ENCODE measurements at regions not wholly inside any gene's neighbourhood (a gene's known extent, or its start where the extent isn't known, plus 50 kb on each side); places are given as distances from the start of the nearest gene placed in this dataset.

DNA sequence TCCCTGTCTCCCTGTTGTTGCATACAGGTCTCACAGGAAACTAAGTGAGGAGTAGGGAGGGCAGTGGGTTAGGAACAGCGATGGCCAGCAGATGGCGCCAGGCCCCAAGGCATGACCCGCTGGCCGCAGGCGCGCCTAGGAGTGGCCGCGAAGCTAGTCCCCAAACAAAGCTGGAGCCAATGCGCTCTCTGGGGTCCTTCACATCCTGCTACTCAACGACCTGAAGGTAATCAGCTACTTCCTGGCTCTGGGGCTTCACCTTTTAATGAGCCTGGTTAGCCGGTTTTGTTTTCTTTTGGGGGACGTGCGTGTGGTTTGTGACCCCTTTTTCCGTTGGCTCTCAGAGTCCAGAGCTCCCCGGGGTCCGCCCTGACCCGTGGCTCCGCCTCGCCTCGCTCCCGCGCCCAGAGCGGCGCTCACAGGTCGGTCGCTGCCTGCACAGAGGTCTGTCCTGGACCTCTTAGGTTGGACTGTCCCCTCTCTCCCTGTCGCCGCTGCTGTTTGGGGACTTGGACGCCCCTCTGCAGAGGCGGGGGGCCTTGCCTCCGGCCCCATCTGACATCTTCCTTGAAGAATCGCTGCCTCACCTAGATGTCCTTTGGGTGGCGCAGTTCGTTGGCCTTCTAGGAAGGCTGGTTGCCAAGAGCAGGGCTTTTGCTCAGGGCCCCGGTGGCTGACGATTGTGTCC is 62.2 kb upstream of the GTF3A start (continued):
- TF ChIP-seq JUNB (CRISPR knock-in tag; IDR thresholded peaks at IDR 0.05; ENCODE audit: borderline replicate concordance) (no peak), THYN1 (CRISPR knock-in tag; IDR thresholded peaks at IDR 0.05; ENCODE audit: borderline replicate concordance, low read depth) (no peak), ZNF556 (CRISPR knock-in tag; IDR thresholded peaks at IDR 0.05; ENCODE audit: borderline replicate concordance) (no peak), MBD4 (IDR thresholded peaks at IDR 0.05; ENCODE audit: borderline replicate concordance, low read length) (no peak), ZNF574 (CRISPR knock-in tag; IDR thresholded peaks at IDR 0.05) (no peak), NFYB (CRISPR knock-in tag; IDR thresholded peaks at IDR 0.05) (no peak), ZNF441 (CRISPR knock-in tag; IDR thresholded peaks at IDR 0.05; ENCODE audit: borderline replicate concordance) (no peak), SNAPC5 (CRISPR knock-in tag; IDR thresholded peaks at IDR 0.05; ENCODE audit: borderline replicate concordance) (no peak), MNT (IDR thresholded peaks at IDR 0.05) (no peak), THAP7 (CRISPR knock-in tag; IDR thresholded peaks at IDR 0.05) (no peak), DMTF1 (CRISPR knock-in tag; IDR thresholded peaks at IDR 0.05) (no peak), HCFC1 (IDR thresholded peaks at IDR 0.05; ENCODE audit: low read depth, low read length) (no peak), ZNF839 (CRISPR knock-in tag; IDR thresholded peaks at IDR 0.05; ENCODE audit: borderline replicate concordance) (no peak)
- TF ChIP-seq, protein P1, sequence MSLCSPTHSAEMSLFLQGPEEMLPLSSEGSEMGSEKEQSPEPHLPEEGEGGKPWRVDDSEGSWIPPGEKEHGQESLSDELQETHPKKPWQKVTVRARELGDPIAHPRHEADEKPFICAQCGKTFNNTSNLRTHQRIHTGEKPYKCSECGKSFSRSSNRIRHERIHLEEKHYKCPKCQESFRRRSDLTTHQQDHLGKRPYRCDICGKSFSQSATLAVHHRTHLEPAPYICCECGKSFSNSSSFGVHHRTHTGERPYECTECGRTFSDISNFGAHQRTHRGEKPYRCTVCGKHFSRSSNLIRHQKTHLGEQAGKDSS (CRISPR knock-in tag; IDR thresholded peaks at IDR 0.05; ENCODE audit: borderline replicate concordance, low read depth), result no peak; the same call in 1 of the 2 replicates
- TF ChIP-seq, protein P2, sequence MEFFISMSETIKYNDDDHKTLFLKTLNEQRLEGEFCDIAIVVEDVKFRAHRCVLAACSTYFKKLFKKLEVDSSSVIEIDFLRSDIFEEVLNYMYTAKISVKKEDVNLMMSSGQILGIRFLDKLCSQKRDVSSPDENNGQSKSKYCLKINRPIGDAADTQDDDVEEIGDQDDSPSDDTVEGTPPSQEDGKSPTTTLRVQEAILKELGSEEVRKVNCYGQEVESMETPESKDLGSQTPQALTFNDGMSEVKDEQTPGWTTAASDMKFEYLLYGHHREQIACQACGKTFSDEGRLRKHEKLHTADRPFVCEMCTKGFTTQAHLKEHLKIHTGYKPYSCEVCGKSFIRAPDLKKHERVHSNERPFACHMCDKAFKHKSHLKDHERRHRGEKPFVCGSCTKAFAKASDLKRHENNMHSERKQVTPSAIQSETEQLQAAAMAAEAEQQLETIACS (CRISPR knock-in tag; IDR thresholded peaks at IDR 0.05), result no peak
